ENCODE measurements at regions not wholly inside any gene's neighbourhood (a gene's known extent, or its start where the extent isn't known, plus 50 kb on each side); places are given as distances from the start of the nearest gene placed in this dataset.

DNA sequence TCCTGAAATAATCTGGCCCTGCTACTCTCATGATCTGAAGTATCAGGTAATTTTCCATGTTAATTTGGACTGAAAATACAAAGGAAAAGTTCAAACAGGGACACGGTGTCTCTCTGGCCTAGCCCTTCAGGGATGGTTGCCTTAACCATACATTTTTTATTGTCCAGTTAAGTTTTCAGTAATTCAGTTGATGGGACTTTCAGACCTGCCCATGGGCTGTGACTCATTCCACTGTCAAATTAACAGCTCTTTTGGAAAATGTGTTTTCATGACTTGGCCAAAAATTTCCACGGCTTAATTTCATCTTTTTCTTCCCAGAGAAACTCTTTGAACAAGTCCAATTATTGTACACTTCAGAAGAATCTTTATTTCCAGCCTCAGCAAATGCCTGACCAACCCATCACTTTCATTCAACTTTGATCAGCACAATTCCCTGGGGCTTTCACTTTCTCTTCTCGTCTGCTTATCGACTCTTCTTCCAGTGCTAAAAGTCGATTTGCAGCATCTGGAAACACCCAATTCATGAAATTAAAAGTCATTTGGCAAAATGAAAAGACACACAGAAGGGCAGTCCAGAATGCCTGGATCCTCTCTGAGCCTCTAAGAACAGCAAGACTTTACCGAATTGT is 293.9 kb downstream of the RAB28 start:
- no peak for DNase-seq (ENCODE audit: low read depth in 4 of 4, low spot score in 2 of 4)

DNA sequence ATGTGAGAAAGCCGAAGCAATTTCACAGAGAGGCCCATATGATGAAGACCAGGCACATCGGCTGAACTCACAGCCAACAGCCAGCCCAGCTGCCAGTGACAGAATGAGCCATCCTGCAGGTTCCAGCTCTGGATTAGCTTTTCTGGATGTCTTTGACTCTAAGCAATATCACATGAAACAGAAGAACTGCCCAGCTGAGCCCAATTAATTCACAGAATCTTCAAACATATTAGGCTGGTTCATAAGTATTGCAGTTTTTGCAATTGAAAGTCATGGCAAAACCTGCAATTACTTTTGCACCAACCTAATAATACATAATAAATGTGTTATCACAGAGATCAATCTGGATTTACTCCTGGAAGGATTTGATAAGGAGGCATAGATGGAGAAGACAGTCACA is 299.9 kb downstream of the RAB28 start:
- no peak for DNase-seq (ENCODE audit: low read depth in 4 of 4, low spot score in 2 of 4)

GRCh38 chr4:13182133-13182532 is 302.0 kb downstream of the RAB28 start:
- no peak for DNase-seq (ENCODE audit: low read depth in 4 of 4, low spot score in 2 of 4)

- DNase-seq (ENCODE audit: low read depth in 4 of 4, low spot score in 2 of 4) = no peak
These were observed 302.5 kb downstream of the RAB28 start for GRCh38 chr4:13181681-13182080.

GRCh38 chr4:13180701-13181100 is 303.4 kb downstream of the RAB28 start:
- DNase-seq (ENCODE audit: low read depth in 4 of 4, low spot score in 2 of 4) = no peak

DNA sequence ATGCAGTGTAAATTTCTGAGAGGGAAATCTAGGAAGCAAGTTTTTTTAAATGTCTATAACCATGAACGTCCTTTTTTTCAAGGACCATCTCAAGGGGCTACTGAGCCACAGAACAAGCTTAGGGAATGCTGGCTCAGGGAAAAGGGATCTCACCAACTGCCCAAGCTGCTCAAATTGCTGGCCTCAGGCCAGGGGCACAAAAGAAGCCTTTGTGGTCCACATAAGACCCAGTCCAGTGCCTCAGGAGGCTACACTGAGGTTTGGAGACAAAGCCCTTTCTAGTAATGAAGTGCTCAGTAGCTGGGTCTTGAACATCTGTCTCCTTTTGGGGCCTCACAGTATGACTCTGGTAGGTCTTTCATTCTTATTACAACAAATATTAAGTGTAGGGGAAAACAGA is 305.5 kb downstream of the RAB28 start:
- no peak for DNase-seq (ENCODE audit: low read depth in 4 of 4, low spot score in 2 of 4)

GRCh38 chr4:13176741-13177142 is 307.4 kb downstream of the RAB28 start:
- DNase-seq (ENCODE audit: low read depth in 4 of 4, low spot score in 2 of 4) = no peak

DNA sequence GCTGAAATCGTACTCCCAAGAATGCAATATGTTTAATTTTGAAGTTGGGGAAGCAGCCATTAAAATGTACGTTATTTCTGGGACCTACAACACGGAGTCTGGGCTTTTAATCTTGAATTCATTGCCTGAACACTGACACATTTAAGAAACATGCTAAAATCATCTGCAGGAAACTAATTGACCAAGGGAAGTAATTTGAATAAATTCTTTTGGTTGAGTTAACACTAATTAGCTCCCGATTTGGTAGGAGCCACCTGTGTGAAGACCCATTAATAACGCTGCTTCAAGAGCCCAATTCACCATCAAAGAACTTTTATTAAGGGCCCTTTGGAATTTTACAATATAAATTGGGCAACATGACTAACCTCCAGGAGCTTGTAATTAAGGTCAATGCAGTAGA is 309.2 kb downstream of the RAB28 start:
- DNase-seq (ENCODE audit: low read depth in 4 of 4, low spot score in 2 of 4) = no peak

DNA sequence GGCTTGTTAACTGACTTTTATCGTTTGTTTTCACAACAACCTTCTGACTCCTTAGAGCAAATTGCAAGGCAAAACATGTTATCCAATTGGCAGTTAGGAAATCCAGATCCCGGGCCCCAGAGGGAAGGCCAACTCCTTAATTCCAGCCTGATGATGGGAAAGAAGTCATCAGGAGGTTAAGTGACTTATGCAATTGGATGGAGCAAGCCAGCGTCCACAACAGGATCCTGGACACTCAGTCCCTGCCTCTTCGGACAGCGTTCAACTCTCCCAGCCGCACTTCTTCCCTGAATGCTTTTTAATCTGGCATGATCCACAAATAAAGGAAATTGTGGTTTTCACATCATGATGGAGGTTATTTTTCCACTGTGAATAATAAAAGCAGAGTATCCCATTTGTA is 310.1 kb downstream of the RAB28 start:
- no peak for DNase-seq (ENCODE audit: low read depth in 4 of 4, low spot score in 2 of 4)

DNA sequence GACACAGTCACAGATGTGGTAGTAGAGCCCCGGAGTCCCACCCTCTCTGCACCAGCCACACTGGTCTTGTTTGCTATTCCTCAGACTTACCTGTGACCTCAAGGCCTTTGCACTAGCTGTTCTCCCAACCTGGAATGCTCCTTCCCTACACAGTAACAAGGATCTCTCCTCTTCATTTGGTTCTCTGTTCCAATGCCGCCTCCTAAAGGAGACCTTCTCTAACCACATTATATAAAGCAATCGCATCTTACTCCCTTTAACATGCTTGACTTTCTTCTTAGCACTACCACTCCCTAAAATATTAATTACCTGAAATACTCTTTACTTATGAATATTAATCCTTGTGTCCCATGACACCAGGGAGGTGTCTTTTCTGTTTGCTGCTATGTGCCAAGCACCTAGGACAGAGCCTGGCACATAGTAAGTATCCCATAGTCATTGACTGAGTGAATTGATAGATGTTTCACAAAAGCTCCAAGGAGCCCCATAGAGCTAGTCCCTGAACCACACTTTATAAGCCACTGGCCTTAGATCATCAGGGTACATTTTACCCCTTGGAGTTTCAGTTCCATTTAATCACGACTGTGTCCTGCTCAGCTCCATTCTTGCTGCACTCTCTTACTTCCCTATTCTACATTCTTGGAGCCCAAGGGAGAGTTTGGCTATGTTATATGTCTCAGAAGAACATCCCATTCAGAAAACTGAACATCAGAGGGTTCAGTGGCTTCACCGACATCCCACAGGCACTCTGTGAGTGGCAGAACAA is 312.7 kb downstream of the RAB28 start:
- DNase-seq (ENCODE audit: low read depth in 4 of 4, low spot score in 2 of 4) = no peak

- no peak for DNase-seq (ENCODE audit: low read depth in 4 of 4, low spot score in 2 of 4)
These were observed 314.2 kb downstream of the RAB28 start for GRCh38 chr4:13169731-13170525.

DNA sequence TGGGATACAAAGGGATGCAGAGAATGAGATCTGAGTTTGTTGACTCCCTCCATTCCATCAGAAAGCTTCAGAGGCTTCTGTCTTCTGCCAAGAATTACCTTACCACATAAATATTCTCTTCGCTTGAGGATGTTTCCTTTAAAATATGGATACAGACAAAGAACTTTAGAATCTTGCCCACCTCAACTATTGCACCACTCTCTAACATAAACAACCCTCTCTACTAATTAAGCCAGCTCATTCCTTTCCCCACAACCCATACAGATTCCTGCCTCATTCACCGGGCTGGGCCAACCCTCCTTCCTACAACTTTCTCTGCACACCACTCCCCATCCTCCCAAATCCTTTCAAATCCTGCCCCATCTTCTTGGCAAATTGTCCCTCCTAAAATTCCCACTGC is 315.8 kb downstream of the RAB28 start:
- DNase-seq (ENCODE audit: low read depth in 4 of 4, low spot score in 2 of 4) = no peak

DNA sequence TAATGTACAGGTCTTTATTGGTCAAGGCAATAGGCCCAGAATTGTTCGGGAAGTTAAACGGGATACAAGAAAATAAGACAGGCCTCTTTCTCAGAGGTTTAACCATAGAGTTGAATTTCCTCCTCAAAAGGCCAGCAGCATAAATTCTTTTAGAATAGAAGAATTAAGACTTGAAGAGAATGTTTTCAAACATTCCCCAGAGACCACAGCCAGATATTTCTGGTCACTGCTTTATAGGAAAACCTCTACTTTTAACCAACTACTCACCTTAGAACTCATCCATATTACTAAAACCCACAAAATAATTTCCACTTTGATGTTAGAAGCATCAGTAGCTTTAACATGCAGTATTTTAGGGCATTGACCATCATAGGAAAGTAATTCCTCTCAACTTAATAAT is 317.9 kb downstream of the RAB28 start:
- no peak for DNase-seq (ENCODE audit: low read depth in 4 of 4, low spot score in 2 of 4)

- DNase-seq (ENCODE audit: low read depth in 4 of 4, low spot score in 2 of 4) = no peak
These were observed 319.3 kb downstream of the RAB28 start for GRCh38 chr4:13164783-13165331.

- DNase-seq (ENCODE audit: low read depth in 4 of 4, low spot score in 2 of 4) = no peak
These were observed 321.3 kb downstream of the RAB28 start for GRCh38 chr4:13162886-13163285.

DNA sequence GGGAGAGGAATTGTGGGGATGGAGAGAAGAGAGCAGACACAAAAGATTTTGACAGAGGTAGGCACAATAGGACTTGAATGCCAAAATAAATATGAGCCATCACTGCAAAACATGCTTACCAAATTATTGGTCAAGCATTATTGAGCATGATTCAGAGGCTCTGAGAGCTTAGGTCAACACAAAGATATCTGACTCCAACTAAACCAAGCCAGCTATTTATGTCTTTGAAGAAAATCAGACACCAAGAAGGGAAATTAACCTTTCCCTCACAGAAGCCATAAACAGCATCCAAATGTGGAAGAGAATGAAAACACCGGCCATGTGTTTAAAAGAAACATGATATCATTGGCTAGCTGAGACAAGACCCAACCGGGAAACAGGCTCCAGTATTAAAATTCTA is 323.2 kb downstream of the RAB28 start:
- no peak for DNase-seq (ENCODE audit: low read depth in 4 of 4, low spot score in 2 of 4)

DNA sequence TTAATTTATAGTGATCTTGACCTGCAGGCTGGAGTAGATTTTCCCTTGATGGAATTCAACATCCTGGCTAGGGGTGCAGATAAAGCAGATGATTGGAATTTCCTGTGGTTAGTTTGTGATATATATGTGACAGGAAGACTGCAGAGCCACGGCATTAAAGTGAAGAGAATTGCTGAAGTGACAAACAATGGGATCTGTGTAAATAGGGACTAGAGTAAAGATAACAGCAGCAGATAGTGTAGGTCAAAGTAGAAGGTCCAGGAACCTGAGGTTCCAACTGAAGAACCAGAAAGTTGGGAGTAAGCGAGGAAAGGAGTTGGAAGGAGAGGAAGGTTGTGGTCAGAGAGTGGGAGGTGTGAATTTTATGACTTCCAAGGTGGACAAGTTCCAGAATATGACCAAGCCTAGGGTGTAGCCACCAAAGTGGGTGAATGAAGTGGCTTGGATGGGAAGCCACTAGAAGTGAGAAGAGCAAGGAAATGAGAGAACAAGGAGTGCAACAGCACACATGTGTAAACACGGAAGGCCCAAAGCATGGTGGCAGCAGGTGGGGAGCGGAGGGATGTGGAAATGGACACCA is 325.0 kb downstream of the RAB28 start:
- DNase-seq (ENCODE audit: low read depth in 4 of 4, low spot score in 2 of 4) = no peak

DNA sequence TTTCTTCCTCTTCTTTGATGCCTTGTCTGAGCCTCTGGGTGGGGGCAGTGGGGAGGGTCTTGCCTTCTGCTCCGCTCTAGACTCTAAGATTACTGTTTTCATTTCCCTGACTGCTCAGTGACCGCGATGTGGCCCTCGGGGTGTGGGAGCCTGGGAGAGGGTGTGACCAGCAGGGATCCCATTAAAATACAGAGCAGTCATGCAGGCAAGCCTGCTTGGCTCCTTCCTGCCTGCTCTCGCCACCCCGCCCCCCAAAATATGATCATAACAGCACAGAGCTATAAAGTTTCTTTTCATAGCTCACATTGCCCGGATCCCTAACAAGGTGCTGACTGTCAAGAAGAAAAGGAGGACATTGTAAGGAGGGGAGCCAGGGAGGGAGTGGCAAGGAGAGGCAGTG is 332.9 kb downstream of the RAB28 start:
- DNase-seq (ENCODE audit: low read depth in 4 of 4, low spot score in 2 of 4) = no peak

DNA sequence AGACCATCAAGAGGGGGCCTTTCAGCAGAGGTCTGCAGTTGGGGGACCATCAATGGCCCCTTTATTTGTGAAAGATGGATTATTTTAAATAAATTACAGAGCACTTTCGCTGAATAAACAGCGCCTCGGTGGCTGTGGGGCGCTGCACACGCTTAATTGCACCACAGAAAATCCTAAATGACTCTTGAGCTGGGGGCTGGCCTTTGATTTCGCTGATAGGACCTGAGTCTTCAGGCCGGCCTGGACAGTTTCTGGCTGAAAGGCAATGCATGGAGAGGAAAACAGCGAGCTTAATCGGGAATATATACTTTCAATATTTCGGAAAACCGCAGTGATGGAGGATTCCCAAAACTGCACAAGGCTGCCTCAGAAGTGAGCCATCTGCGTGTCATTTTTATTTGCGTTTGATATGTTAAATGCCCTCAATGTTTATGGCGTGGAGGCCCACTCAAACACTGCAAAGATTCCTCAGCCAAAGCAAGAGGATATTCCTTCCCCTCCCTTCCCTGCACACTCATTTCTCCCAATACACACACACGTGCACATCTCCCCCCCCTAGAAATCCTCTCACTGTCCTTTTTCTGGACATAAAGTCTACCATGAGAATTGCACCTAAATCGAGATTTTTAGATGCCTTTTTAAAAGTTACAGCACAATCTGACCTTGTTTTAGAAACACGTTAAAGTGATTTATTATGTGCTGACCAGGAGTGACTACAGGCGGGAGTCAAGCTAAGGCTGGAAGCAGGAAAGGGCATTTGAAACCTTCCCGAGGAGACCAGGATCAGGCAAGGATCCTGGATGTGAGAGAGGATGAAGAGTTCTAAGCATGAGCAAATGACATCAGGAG is 340.7 kb downstream of the RAB28 start:
- DNase-seq (ENCODE audit: low read depth in 4 of 4, low spot score in 2 of 4) = peak in 1 of 4 donors; percentile 50

DNA sequence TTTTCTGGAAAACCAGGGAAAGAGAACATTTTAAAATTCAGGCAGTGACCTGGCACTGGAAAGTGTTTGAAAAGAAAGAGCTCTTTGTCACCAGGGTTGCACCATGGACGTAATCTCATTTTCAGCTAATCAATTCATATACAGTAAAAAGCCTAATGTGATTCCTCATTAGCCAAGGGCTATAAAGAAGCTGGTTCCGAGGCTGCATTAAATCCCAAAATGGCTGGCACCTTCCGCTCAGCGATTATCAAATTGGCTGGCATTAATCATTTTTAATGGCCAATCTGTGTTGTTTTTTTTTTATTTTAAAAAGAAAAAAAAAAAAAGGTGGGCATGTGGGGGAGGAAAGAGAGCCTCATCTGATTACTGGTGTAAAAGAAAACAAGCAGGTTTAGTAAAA is 341.4 kb downstream of the RAB28 start:
- DNase-seq (ENCODE audit: low read depth in 4 of 4, low spot score in 2 of 4) = no peak

Data from left renal cortex interstitium (tissue), 4 donors.